AG04450 (cell line): ENCODE measurements at regions not wholly inside any gene's neighbourhood (a gene's known extent, or its start where the extent isn't known, plus 50 kb on each side); places are given as distances from the start of the nearest gene placed in this dataset.

Experiments
- CTCF ChIA-PET: fragments of 300-600, 350-600 bp; formaldehyde crosslinking; extraction: SDS; loops from one replicate; lab custom pipeline; 2022; ENCODE audit warnings: antibody characterized with exemption, inconsistent platforms; lab: Charles Lee
- POLR2A ChIA-PET: fragments of 350-600 bp; formaldehyde crosslinking; extraction: SDS; loops from one replicate; lab custom pipeline; 2021; ENCODE audit warnings: antibody characterized with exemption, inconsistent platforms; lab: Yijun Ruan, JAX
- DNase-seq: peaks from one replicate; pipeline ENCODE4 v3.0.0-alpha.2; 2011; ENCODE audit warnings: low read depth, low spot score
- H3K27ac ChIP-seq: one replicate; pipeline ENCODE4 v1.5.1; 2012; ENCODE audit warnings: low read depth, low read length, control low read depth
- H3K27me3 ChIP-seq: one replicate; pipeline ENCODE4 v1.6.0; 2012; ENCODE audit warnings: low read length; ENCODE audit not compliant: control insufficient read depth, insufficient read depth
- H3K4me3 ChIP-seq: 2 replicates; pipeline ENCODE4 v1.5.1; 2011; ENCODE audit warnings: mild to moderate bottlenecking, low read depth, low read length, control low read depth
- H3K9me3 ChIP-seq: 2 replicates; pipeline ENCODE4 v1.5.1; 2012; ENCODE audit warnings: low read length; ENCODE audit not compliant: control insufficient read depth, insufficient read depth
- CTCF ChIP-seq: IDR thresholded peaks from 2 replicates; pipeline ENCODE4 v1.5.1; 2011; ENCODE audit warnings: low read depth, low read length, control low read depth, inconsistent platforms

DNA sequence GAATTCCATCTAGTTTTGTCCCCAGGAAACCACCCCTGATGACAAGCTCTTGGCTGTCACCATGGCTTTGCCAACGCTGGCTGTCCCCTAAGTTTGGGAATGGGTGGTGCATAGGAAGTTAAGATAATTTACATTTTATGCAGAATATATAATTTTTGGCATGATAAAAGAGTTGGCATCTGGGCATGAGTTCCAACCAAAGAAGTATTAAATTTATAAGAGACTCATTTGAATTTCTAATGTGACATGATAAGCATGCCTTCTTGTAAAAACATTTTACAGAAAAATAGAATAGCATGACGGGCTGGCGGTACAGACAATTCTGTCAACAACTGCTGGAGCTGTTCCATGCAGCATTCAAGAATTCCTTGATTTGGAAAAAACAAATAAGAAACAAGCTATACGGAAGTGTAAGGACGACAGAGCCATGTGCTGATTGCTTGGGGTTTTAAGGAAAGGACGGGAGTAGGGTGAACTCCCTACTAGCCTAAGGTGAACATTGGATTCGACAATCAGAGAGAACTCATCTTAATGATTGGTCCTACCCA is 106.8 kb upstream of the C1orf21 start:
- no peak for DNase-seq
- no peak for TF ChIP-seq CTCF
- H3K27me3 ChIP-seq = no peaks in the 10 kb centered on the region
- H3K27ac ChIP-seq = no peak overlapping the region
- POLR2A ChIA-PET = no interaction called here
- no peak overlapping the region for H3K4me3 ChIP-seq
- no peaks in the 10 kb centered on the region for H3K9me3 ChIP-seq
- CTCF ChIA-PET = interaction anchor here (0.7 to 0.9 kb wide), 2 partner anchors 57 to 411 kb away, joined by 4 read pairs; no protein-coding TSS in a partner anchor

DNA sequence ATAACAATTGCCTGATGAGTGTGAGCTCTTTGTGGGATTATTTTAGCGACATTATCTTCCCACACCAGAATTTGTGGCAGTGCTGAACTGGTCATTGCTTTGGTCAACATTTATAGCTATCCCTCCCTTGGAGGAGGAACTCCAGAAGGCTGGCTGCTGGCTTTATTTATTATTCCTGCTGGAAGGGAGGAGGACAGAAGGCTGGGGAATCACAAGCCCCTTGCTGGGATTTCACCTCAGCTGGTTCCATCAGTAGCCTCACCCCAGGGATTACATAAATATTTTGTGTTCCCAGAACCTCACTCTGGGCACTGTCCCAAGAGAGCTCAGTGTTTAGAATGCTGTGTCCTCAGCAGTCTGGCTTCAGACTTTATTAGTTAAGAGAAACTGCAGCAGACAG is 102.8 kb upstream of the C1orf21 start:
- Histone ChIP-seq H3K9me3 (peaks cover 7% of the 10 kb centered on the region; the same call in 1 of the 2 replicates), H3K27ac (no peak overlapping the region), H3K27me3 (no peaks in the 10 kb centered on the region), H3K4me3 (no peak overlapping the region)
- TF ChIP-seq CTCF = no peak
- DNase-seq = peak; percentile 80
- CTCF ChIA-PET = interaction anchor here (0.8 to 1.5 kb wide), 3 partner anchors 62 to 279 kb away, joined by 3 to 4 read pairs (median 3); no protein-coding TSS in a partner anchor
- POLR2A ChIA-PET = interaction anchor here (0.9 to 1.0 kb wide), 2 partner anchors 41 to 79 kb away, joined by 3 to 4 read pairs; no protein-coding TSS in a partner anchor

DNA sequence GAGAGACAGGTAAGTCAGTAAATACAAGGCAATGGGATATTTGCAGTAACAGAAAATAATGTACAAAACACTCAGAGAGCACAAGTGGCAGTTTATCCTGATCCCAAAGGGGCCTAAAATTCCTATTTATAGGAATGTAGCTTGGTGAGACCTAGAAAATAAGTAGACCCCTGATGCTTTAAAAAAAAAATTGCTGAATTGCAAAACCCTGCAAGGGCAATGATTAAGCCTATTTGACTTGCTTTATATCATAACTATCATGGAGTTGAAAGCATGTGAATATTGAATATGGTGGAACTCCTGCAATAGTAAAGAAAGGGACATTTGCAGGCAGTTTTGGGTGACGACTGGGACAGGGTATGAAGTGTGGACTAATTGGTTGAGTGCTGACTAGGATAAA is 101.9 kb upstream of the C1orf21 start:
- no peak overlapping the region for H3K27ac ChIP-seq
- POLR2A ChIA-PET = no interaction called here
- H3K27me3 ChIP-seq = no peaks in the 10 kb centered on the region

GRCh38 chr1:184285401-184286087 is 101.3 kb upstream of the C1orf21 start:
- Histone ChIP-seq H3K27me3 (no peaks in the 10 kb centered on the region), H3K4me3 (no peak overlapping the region), H3K27ac (no peak overlapping the region), H3K9me3 (peaks cover 13% of the 10 kb centered on the region; the same call in 1 of the 2 replicates)
- CTCF ChIA-PET = no interaction called here
- POLR2A ChIA-PET = no interaction called here
- DNase-seq = no peak
- TF ChIP-seq CTCF = no peak

More for the DNA sequence above, 101.9 kb upstream of the C1orf21 start:
- TF ChIP-seq CTCF = no peak
- DNase-seq = no peak
- Histone ChIP-seq H3K4me3 (no peak overlapping the region), H3K9me3 (peaks cover 8% of the 10 kb centered on the region; the same call in 1 of the 2 replicates)
- CTCF ChIA-PET = interaction anchor here (1.5 kb wide), 1 partner anchor 209 kb away, joined by 4 read pairs; no protein-coding TSS in a partner anchor

DNA sequence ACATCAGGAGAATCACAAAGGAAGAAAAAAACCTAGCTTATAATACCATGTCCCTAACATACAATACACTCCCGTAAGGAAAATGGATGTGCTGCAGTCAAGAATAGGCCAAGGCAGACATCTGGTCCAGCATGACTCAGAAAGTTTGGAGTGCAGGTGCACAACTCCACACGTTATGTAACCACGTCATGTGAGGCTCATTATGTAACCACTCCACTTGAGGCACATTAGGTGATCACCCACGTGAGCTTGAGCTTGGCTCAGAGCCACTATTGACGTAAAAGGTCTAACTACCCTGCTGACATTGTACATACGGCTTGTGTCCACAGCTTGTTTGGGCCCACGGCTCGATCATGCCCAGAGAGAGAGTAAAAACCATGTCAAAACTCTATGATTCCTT is 99.8 kb upstream of the C1orf21 start:
- H3K4me3 ChIP-seq = no peak overlapping the region
- CTCF ChIA-PET = interaction anchor here (0.9 kb wide), 1 partner anchor 10 kb away, joined by 3 read pairs; no protein-coding TSS in a partner anchor
- no peak overlapping the region for H3K27ac ChIP-seq
- no peak for DNase-seq
- POLR2A ChIA-PET = no interaction called here
- peaks cover 13% of the 10 kb centered on the region; the same call in 1 of the 2 replicates for H3K9me3 ChIP-seq
- no peak for TF ChIP-seq CTCF
- no peaks in the 10 kb centered on the region for H3K27me3 ChIP-seq
